Activated CD8-positive, alpha-beta memory T cell treated with anti-CD3 and anti-CD28 coated beads, Interleukin-2, amount 10 ng/mL, durations not matched to agents 7 days and 5 days (primary cell): ENCODE measurements at regions not wholly inside any gene's neighbourhood (a gene's known extent, or its start where the extent isn't known, plus 50 kb on each side); places are given as distances from the start of the nearest gene placed in this dataset.

Experiments
- ATAC-seq: fragments of 150-1000 bp; cut with Tn5 transposase; one replicate; pipeline ENCODE4 v1.10.0; 2021; ENCODE audit warnings: moderate library complexity
- CTCF ChIA-PET: fragments of 350-600 bp; sonication (Branson Sonifier 250); formaldehyde crosslinking; loops from one replicate; lab custom pipeline; 2021; ENCODE audit warnings: antibody characterized with exemption; lab: Charles Lee
- DNase-seq: peaks from one replicate; pipeline ENCODE4 v3.0.0-alpha.2; 2020
- H3K27ac Mint-ChIP-seq: one replicate; pipeline ENCODE4 v1.8.0; 2021; ENCODE audit warnings: mild to moderate bottlenecking, mixed read lengths
- H3K27me3 Mint-ChIP-seq: one replicate; pipeline ENCODE4 v1.8.0; 2021; ENCODE audit warnings: mixed read lengths
- H3K36me3 Mint-ChIP-seq: one replicate; pipeline ENCODE4 v1.8.0; 2021; ENCODE audit warnings: mild to moderate bottlenecking, mixed read lengths
- H3K4me1 Mint-ChIP-seq: one replicate; pipeline ENCODE4 v1.8.0; 2021; ENCODE audit warnings: mixed read lengths
- H3K4me3 Mint-ChIP-seq: one replicate; pipeline ENCODE4 v1.8.0; 2021; ENCODE audit warnings: mild to moderate bottlenecking, moderate library complexity, mixed read lengths
- H3K9me3 Mint-ChIP-seq: one replicate; pipeline ENCODE4 v1.8.0; 2022; ENCODE audit warnings: low read depth, mixed read lengths

DNA sequence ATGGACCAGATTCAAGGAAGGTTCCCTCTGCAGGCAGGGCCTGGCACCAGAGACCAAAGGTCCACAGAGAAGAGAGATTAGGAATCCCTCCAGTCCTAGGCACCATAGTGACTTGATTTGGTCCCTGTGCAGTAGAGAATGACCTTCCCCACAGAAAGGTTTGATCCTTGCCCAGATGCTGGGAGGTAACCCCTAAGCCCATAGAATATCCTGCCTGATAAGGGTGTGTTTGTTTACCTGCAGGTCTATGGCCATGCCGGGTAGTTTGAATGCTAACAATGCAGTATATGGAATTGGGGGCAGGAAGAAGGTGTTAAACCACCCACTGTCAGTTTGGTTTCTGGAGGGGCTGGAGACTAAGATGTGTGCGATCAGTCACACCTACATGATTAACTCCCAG lies 57.1 kb upstream of the NFASC start:
- Mint-ChIP-seq H3K36me3 (no peaks in the 10 kb centered on the region), H3K27me3 (peaks cover 47% of the 10 kb centered on the region), H3K9me3 (no peaks in the 10 kb centered on the region), H3K27ac (no peak overlapping the region), H3K4me1 (no peaks in the 10 kb centered on the region), H3K4me3 (no peak overlapping the region)
- ATAC-seq (no peak), DNase-seq (no peak)
- CTCF ChIA-PET, result interaction anchor here (1.1 to 2.1 kb wide), 4 partner anchors 8 to 248 kb away, joined by 3 to 6 read pairs (median 4); no protein-coding TSS in a partner anchor

GRCh38 chr1:204814166-204814884 lies 56.3 kb upstream of the NFASC start:
- Mint-ChIP-seq H3K4me3 (no peak overlapping the region), H3K36me3 (no peaks in the 10 kb centered on the region), H3K27me3 (peaks cover 47% of the 10 kb centered on the region), H3K27ac (no peak overlapping the region), H3K4me1 (no peaks in the 10 kb centered on the region), H3K9me3 (no peaks in the 10 kb centered on the region)
- ATAC-seq, result no peak
- CTCF ChIA-PET, result interaction anchor here (0.9 to 4.3 kb wide), 3 partner anchors 7 to 9 kb away, joined by 3 to 27 read pairs (median 4); no protein-coding TSS in a partner anchor
- DNase-seq, result no peak

GRCh38 chr1:204817341-204817740 lies 53.3 kb upstream of the NFASC start:
- CTCF ChIA-PET, result interaction anchor here (1.5 to 4.3 kb wide), 2 partner anchors 10 to 26 kb away, joined by 4 to 27 read pairs; no protein-coding TSS in a partner anchor
- H3K27ac Mint-ChIP-seq, result no peak overlapping the region
- DNase-seq (no peak), ATAC-seq (no peak)
- no peak overlapping the region for H3K4me3 Mint-ChIP-seq
- no peaks in the 10 kb centered on the region for H3K36me3 Mint-ChIP-seq
- H3K9me3 Mint-ChIP-seq, result no peaks in the 10 kb centered on the region
- H3K27me3 Mint-ChIP-seq, result peaks cover 48% of the 10 kb centered on the region
- no peaks in the 10 kb centered on the region for H3K4me1 Mint-ChIP-seq

DNA sequence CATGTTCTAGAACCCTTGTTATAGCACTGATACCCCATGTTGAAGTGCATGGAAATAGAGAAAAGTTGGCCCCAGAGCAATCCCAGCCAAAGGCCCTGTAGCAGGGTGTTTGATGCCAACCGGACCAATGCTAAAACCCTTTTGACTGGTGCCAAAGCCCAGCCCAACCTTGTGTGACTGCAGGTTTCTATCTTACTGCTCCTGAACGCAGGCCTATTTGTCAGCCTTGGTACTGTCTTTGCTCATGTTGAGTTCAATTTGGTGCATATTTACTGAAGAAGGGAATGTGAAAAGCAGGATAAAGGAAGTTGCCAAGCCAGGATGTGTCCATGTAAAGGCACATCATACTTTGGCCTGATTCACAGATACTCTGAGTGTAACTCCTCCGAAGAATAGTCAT lies 51.7 kb upstream of the NFASC start:
- CTCF ChIA-PET, result interaction anchor here (1.0 to 5.2 kb wide), 3 partner anchors 10 to 12 kb away, joined by 3 to 35 read pairs (median 27); no protein-coding TSS in a partner anchor
- no peak overlapping the region for H3K27ac Mint-ChIP-seq
- no peaks in the 10 kb centered on the region for H3K4me1 Mint-ChIP-seq
- DNase-seq, result no peak
- ATAC-seq, result no peak
- peaks cover 43% of the 10 kb centered on the region for H3K27me3 Mint-ChIP-seq
- H3K4me3 Mint-ChIP-seq, result no peak overlapping the region
- H3K36me3 Mint-ChIP-seq, result no peaks in the 10 kb centered on the region
- H3K9me3 Mint-ChIP-seq, result no peaks in the 10 kb centered on the region

- CTCF ChIA-PET, result interaction anchor here (1.2 to 5.2 kb wide), 2 partner anchors 12 to 24 kb away, joined by 3 to 35 read pairs; no protein-coding TSS in a partner anchor
- Mint-ChIP-seq H3K4me1 (no peaks in the 10 kb centered on the region), H3K9me3 (no peaks in the 10 kb centered on the region)
These were observed 51.2 kb upstream of the NFASC start for GRCh38 chr1:204819495-204819894.

More at GRCh38 chr1:204819495-204819894, 51.2 kb upstream of the NFASC start:
- no peaks in the 10 kb centered on the region for H3K36me3 Mint-ChIP-seq
- H3K27me3 Mint-ChIP-seq, result peaks cover 38% of the 10 kb centered on the region
- no peak overlapping the region for H3K4me3 Mint-ChIP-seq
- DNase-seq (no peak), ATAC-seq (no peak)
- H3K27ac Mint-ChIP-seq, result no peak overlapping the region
